GM21825 (cell line): ENCODE measurements at regions not wholly inside any gene's neighbourhood (a gene's known extent, or its start where the extent isn't known, plus 50 kb on each side); places are given as distances from the start of the nearest gene placed in this dataset.
"Not testable (repeated sequence)": the region's sequence is repeated elsewhere in the genome, so short reads cannot be mapped to it uniquely, and the experiment has no call there.

ENCODE experiments used
- ATAC-seq: cut with Tn5 transposase; IDR thresholded peaks from one replicate; pipeline ENCODE4 v1.9.1; 2021; ENCODE audit warnings: mild to moderate bottlenecking, moderate library complexity; ENCODE audit not compliant: unreplicated experiment

- no peak for ATAC-seq
Measured at GRCh38 chr13:82129281-82129680, 1753.0 kb downstream of the SLITRK1 start.

- ATAC-seq = no peak
Measured at GRCh38 chr13:82118589-82118988, 1763.7 kb downstream of the SLITRK1 start.

GRCh38 chr13:82116422-82116989 lies 1765.8 kb downstream of the SLITRK1 start:
- no peak for ATAC-seq

- ATAC-seq = no peak
Measured at GRCh38 chr13:82115391-82115790, 1766.9 kb downstream of the SLITRK1 start.

- no peak for ATAC-seq
Measured at GRCh38 chr13:82096256-82096655, 1755.3 kb upstream of the SPRY2 start.

- ATAC-seq = no peak
Measured at GRCh38 chr13:82092312-82092711, 1751.4 kb upstream of the SPRY2 start.

- ATAC-seq = no peak
Measured at GRCh38 chr13:82088781-82089180, 1747.9 kb upstream of the SPRY2 start.

GRCh38 chr13:82076496-82076895 lies 1735.6 kb upstream of the SPRY2 start:
- no peak for ATAC-seq

- no peak for ATAC-seq
Measured at GRCh38 chr13:82070416-82070815, 1729.5 kb upstream of the SPRY2 start.

- ATAC-seq = no peak
Measured at GRCh38 chr13:82062772-82063171, 1721.8 kb upstream of the SPRY2 start.

- no peak for ATAC-seq
Measured at GRCh38 chr13:82058364-82058763, 1717.4 kb upstream of the SPRY2 start.

- ATAC-seq = not testable (repeated sequence)
Measured at GRCh38 chr13:82045316-82045715, 1704.4 kb upstream of the SPRY2 start.

GRCh38 chr13:82036602-82037001 lies 1695.7 kb upstream of the SPRY2 start:
- ATAC-seq = no peak

- no peak for ATAC-seq
Measured at GRCh38 chr13:82011355-82011754, 1670.4 kb upstream of the SPRY2 start.

- no peak for ATAC-seq
Measured at GRCh38 chr13:82010780-82011179, 1669.9 kb upstream of the SPRY2 start.

GRCh38 chr13:82002710-82003109 lies 1661.8 kb upstream of the SPRY2 start:
- no peak for ATAC-seq

GRCh38 chr13:81995316-81995715 lies 1654.4 kb upstream of the SPRY2 start:
- no peak for ATAC-seq

GRCh38 chr13:81990652-81991051 lies 1649.7 kb upstream of the SPRY2 start:
- ATAC-seq = no peak

- ATAC-seq = no peak
Measured at GRCh38 chr13:81988567-81988966, 1647.6 kb upstream of the SPRY2 start.

- ATAC-seq = no peak
Measured at GRCh38 chr13:81987677-81988357, 1646.9 kb upstream of the SPRY2 start.

GRCh38 chr13:81987159-81987558 lies 1646.2 kb upstream of the SPRY2 start:
- ATAC-seq = no peak

- ATAC-seq = no peak
Measured at GRCh38 chr13:81986308-81986707, 1645.4 kb upstream of the SPRY2 start.

GRCh38 chr13:81957121-81957520 lies 1616.2 kb upstream of the SPRY2 start:
- ATAC-seq = no peak
